H1 (cell line): ENCODE measurements at regions not wholly inside any gene's neighbourhood (a gene's known extent, or its start where the extent isn't known, plus 50 kb on each side); places are given as distances from the start of the nearest gene placed in this dataset.

Source experiments
- CHD2 ChIP-seq: IDR thresholded peaks from 2 replicates; pipeline ENCODE4 v1.6.1; 2012; ENCODE audit warnings: low read length, improper control_type of control experiment
- FOSL1 ChIP-seq: IDR thresholded peaks from 2 replicates; pipeline ENCODE4 v1.6.1; 2011; ENCODE audit warnings: mild to moderate bottlenecking, low read depth, low read length, moderate library complexity; ENCODE audit not compliant: insufficient read depth
- GABPA ChIP-seq: IDR thresholded peaks from 2 replicates; pipeline ENCODE4 v1.6.1; 2011; ENCODE audit warnings: mild to moderate bottlenecking, low read length, moderate library complexity, borderline replicate concordance; ENCODE audit not compliant: insufficient read depth
- HDAC2 ChIP-seq, 2 experiments: fragments of 300-600 bp in 1 of 2; sonication (generic) in 1 of 2; IDR thresholded peaks; 2 replicates each; pipeline ENCODE4 v1.6.1; 2011 to 2012; ENCODE audit warnings: low read depth in 2 of 2, low read length in 2 of 2, mild to moderate bottlenecking in 2 of 2, moderate library complexity in 2 of 2, borderline replicate concordance in 1 of 2, inconsistent platforms in 1 of 2
- POU5F1 ChIP-seq: IDR thresholded peaks from 2 replicates; pipeline ENCODE4 v1.6.1; 2011; ENCODE audit warnings: low read depth, mild to moderate bottlenecking, low read length, moderate library complexity
- RBBP5 ChIP-seq: IDR thresholded peaks from 2 replicates; pipeline ENCODE4 v1.7.1; 2012; ENCODE audit warnings: low read depth, mild to moderate bottlenecking, inconsistent platforms, low read length, moderate library complexity, borderline replicate concordance
- TF ChIP-seq, protein P1 (sequence below): IDR thresholded peaks from 2 replicates; pipeline ENCODE4 v1.6.1; 2011; ENCODE audit warnings: low read length, improper control_type of control experiment

GRCh38 chr10:1966712-1967376 lies 229.5 kb upstream of the ADARB2 start (continued):
- TF ChIP-seq HDAC2 (IDR thresholded peaks at IDR 0.05; ENCODE audit: borderline replicate concordance in 1 of 2, low read depth in 2 of 2, low read length in 2 of 2) (no peak), POU5F1 (no peak), GABPA (no peak), CHD2 (no peak), RBBP5 (no peak), FOSL1 (no peak)
- TF ChIP-seq, protein P1, sequence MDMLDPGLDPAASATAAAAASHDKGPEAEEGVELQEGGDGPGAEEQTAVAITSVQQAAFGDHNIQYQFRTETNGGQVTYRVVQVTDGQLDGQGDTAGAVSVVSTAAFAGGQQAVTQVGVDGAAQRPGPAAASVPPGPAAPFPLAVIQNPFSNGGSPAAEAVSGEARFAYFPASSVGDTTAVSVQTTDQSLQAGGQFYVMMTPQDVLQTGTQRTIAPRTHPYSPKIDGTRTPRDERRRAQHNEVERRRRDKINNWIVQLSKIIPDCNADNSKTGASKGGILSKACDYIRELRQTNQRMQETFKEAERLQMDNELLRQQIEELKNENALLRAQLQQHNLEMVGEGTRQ, result no peak
